ENCODE measurements at regions not wholly inside any gene's neighbourhood (a gene's known extent, or its start where the extent isn't known, plus 50 kb on each side); places are given as distances from the start of the nearest gene placed in this dataset.

DNA sequence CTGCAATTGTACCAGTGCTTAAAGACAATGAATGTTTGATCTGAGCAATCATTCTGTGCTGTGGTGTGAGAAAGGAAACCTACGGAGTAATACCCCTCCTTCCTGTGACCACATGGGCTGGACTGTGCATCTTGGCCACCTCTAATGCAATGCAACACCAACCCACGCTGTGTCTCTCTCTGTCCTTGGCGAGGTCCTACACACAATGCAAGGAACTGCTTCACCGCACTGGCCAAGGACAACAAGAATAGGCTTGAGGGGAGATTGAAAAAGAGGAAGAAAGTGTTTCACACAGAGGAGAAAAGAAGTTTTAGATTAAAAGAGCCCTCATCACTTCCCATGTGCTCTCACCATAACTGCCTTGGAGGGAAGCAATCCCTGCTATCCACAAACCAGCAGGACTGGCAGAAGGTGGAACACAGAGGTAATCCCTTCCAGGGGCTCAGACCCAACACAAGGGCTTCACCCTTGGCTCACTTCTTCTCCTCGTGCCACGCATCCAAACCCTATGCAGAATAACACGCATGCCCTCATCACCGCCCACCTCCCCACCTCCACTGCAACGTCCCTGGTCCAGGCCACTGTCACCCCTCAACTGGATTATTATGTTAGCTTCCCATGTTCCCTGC, 112.5 kb upstream of the ERG start:
- TF ChIP-seq POLR2A (IDR thresholded peaks at IDR 0.05; ENCODE audit: low read length) (no peak), GATA1 (IDR thresholded peaks at IDR 0.05; ENCODE audit: low read depth, low read length) (no peak)
